Progenitor cell of endocrine pancreas (in vitro differentiated cells): ENCODE measurements at regions not wholly inside any gene's neighbourhood (a gene's known extent, or its start where the extent isn't known, plus 50 kb on each side); places are given as distances from the start of the nearest gene placed in this dataset.

ENCODE experiments used
- DNase-seq: peaks from one replicate; pipeline ENCODE4 v3.0.0; 2021; ENCODE audit warnings: low spot score; ENCODE audit not compliant: unreplicated experiment
- H3K27ac Mint-ChIP-seq: 2 replicates; pipeline ENCODE4 v1.8.0; 2021; ENCODE audit warnings: mild to moderate bottlenecking, moderate library complexity, mixed read lengths
- H3K27me3 Mint-ChIP-seq: 2 replicates; pipeline ENCODE4 v1.8.0; 2021; ENCODE audit warnings: mixed read lengths
- H3K36me3 Mint-ChIP-seq: 2 replicates; pipeline ENCODE4 v1.8.0; 2022; ENCODE audit warnings: mixed read lengths; ENCODE audit not compliant: insufficient read depth
- H3K4me1 Mint-ChIP-seq: 2 replicates; pipeline ENCODE4 v1.8.0; 2021; ENCODE audit warnings: low read depth, mixed read lengths
- H3K4me3 Mint-ChIP-seq: 2 replicates; pipeline ENCODE4 v1.8.0; 2021; ENCODE audit warnings: low read depth, mild to moderate bottlenecking, moderate library complexity, mixed read lengths
- H3K9me3 Mint-ChIP-seq: 2 replicates; pipeline ENCODE4 v1.8.0; 2021; ENCODE audit warnings: low read depth, mixed read lengths
- CTCF ChIP-seq: fragments of 200-600 bp; sonication (generic); IDR thresholded peaks from one replicate; pipeline ENCODE4 v1.5.0; 2021; ENCODE audit warnings: antibody characterized with exemption, mild to moderate bottlenecking; ENCODE audit not compliant: unreplicated experiment

GRCh38 chr13:58318495-58319167 is 687.1 kb downstream of the PCDH17 start:
- Mint-ChIP-seq H3K27ac (no peak overlapping the region), H3K4me1 (peaks cover 10% of the 10 kb centered on the region), H3K36me3 (peaks cover 1% of the 10 kb centered on the region), H3K9me3 (no peaks in the 10 kb centered on the region), H3K4me3 (no peak overlapping the region), H3K27me3 (no peaks in the 10 kb centered on the region)
- TF ChIP-seq CTCF = no peak
- no peak for DNase-seq

- Mint-ChIP-seq H3K36me3 (no peaks in the 10 kb centered on the region), H3K9me3 (no peaks in the 10 kb centered on the region), H3K27me3 (no peaks in the 10 kb centered on the region), H3K27ac (no peak overlapping the region), H3K4me1 (peaks cover 5% of the 10 kb centered on the region), H3K4me3 (no peak overlapping the region)
- no peak for DNase-seq
- TF ChIP-seq CTCF = no peak
These were observed 692.6 kb downstream of the PCDH17 start for GRCh38 chr13:58324161-58324560.

GRCh38 chr13:58329746-58330145 is 698.2 kb downstream of the PCDH17 start:
- H3K4me3 Mint-ChIP-seq = no peak overlapping the region
- peaks cover 1% of the 10 kb centered on the region for H3K36me3 Mint-ChIP-seq
- no peak for TF ChIP-seq CTCF
- no peak for DNase-seq
- peaks cover 4% of the 10 kb centered on the region for H3K4me1 Mint-ChIP-seq
- H3K9me3 Mint-ChIP-seq = peaks cover 3% of the 10 kb centered on the region
- H3K27me3 Mint-ChIP-seq = no peaks in the 10 kb centered on the region
- H3K27ac Mint-ChIP-seq = no peak overlapping the region

GRCh38 chr13:58340895-58341294 is 709.4 kb downstream of the PCDH17 start:
- Mint-ChIP-seq H3K27ac (no peak overlapping the region), H3K27me3 (no peaks in the 10 kb centered on the region), H3K4me1 (peaks cover 7% of the 10 kb centered on the region), H3K9me3 (peaks cover 41% of the 10 kb centered on the region), H3K36me3 (peaks cover 8% of the 10 kb centered on the region), H3K4me3 (no peak overlapping the region)
- DNase-seq = no peak
- TF ChIP-seq CTCF = no peak

GRCh38 chr13:58341318-58341717 is 709.8 kb downstream of the PCDH17 start:
- H3K9me3 Mint-ChIP-seq = peaks cover 41% of the 10 kb centered on the region
- no peak for TF ChIP-seq CTCF
- no peak for DNase-seq
- H3K27ac Mint-ChIP-seq = no peak overlapping the region
- H3K4me1 Mint-ChIP-seq = peaks cover 7% of the 10 kb centered on the region
- H3K36me3 Mint-ChIP-seq = peaks cover 8% of the 10 kb centered on the region
- H3K27me3 Mint-ChIP-seq = no peaks in the 10 kb centered on the region
- H3K4me3 Mint-ChIP-seq = no peak overlapping the region
